Gastroesophageal sphincter (tissue), 3 donors: ENCODE measurements at regions not wholly inside any gene's neighbourhood (a gene's known extent, or its start where the extent isn't known, plus 50 kb on each side); places are given as distances from the start of the nearest gene placed in this dataset.

Experiments
- POLR2AphosphoS5 ChIP-seq: sonication (generic); formaldehyde crosslinking; IDR thresholded peaks from one replicate; pipeline ENCODE4 v1.6.1; 2017; ENCODE audit warnings: antibody characterized with exemption
- TF ChIP-seq, protein P1 (sequence below), 4 experiments: fragments of 200-600 bp in 2 of 4; fragments of 450-650 bp in 2 of 4; sonication (generic) in 1 of 4; IDR thresholded peaks; one replicate each; pipeline ENCODE4 v1.5.1; 2017 to 2019; ENCODE audit warnings: antibody characterized with exemption in 4 of 4, mild to moderate bottlenecking in 2 of 4, moderate library complexity in 2 of 4

DNA sequence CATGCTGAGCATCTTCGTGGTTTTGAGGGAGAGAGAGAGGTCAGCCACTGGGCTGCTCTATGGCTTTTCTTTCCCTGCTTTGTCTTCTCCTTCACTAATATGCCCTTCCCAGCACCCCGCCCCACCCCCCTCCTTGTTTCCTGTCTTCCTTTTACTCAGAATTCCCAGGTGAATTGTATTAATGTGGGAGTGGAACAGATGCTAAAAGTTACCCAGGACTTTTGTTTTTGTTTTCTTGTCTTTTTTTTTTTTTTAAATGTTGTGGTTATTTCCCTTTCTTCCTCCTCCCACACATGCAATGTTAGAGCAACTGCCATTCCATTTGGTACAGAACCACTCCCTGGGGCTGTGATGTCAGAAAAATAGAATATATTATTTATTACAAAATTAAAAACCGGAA is 442.7 kb upstream of the CD180 start:
- TF ChIP-seq, protein P1, sequence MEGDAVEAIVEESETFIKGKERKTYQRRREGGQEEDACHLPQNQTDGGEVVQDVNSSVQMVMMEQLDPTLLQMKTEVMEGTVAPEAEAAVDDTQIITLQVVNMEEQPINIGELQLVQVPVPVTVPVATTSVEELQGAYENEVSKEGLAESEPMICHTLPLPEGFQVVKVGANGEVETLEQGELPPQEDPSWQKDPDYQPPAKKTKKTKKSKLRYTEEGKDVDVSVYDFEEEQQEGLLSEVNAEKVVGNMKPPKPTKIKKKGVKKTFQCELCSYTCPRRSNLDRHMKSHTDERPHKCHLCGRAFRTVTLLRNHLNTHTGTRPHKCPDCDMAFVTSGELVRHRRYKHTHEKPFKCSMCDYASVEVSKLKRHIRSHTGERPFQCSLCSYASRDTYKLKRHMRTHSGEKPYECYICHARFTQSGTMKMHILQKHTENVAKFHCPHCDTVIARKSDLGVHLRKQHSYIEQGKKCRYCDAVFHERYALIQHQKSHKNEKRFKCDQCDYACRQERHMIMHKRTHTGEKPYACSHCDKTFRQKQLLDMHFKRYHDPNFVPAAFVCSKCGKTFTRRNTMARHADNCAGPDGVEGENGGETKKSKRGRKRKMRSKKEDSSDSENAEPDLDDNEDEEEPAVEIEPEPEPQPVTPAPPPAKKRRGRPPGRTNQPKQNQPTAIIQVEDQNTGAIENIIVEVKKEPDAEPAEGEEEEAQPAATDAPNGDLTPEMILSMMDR (IDR thresholded peaks at IDR 0.05): no peak
- no peak for TF ChIP-seq POLR2AphosphoS5
